22Rv1 (cell line): ENCODE measurements at regions not wholly inside any gene's neighbourhood (a gene's known extent, or its start where the extent isn't known, plus 50 kb on each side); places are given as distances from the start of the nearest gene placed in this dataset.

Experiments
- CTCF ChIP-seq: fragments of 450-650 bp; IDR thresholded peaks from 2 replicates; pipeline ENCODE4 v1.5.1; 2017; ENCODE audit warnings: mild to moderate bottlenecking
- ZFX ChIP-seq: fragments of 450-650 bp; IDR thresholded peaks from 2 replicates; pipeline ENCODE4 v1.6.1; 2017; ENCODE audit warnings: antibody characterized with exemption, borderline replicate concordance

GRCh38 chr18:22344445-22344844 is 73.3 kb downstream of the CTAGE1 start:
- TF ChIP-seq CTCF (no peak), ZFX (no peak)
